Nephron progenitor cell (in vitro differentiated cells): ENCODE measurements at regions not wholly inside any gene's neighbourhood (a gene's known extent, or its start where the extent isn't known, plus 50 kb on each side); places are given as distances from the start of the nearest gene placed in this dataset.
A peak's percentile ranks its signal among the peaks of the same experiment; 100 is the strongest.

ENCODE experiments used
- DNase-seq: peaks from one replicate; pipeline ENCODE4 v3.0.0; 2021
- H3K27ac Mint-ChIP-seq: 2 replicates; pipeline ENCODE4 v1.8.0; 2021; ENCODE audit warnings: mild to moderate bottlenecking, moderate library complexity, mixed read lengths
- H3K27me3 Mint-ChIP-seq: 2 replicates; pipeline ENCODE4 v1.8.0; 2021; ENCODE audit warnings: mild to moderate bottlenecking, low read depth, mixed read lengths; ENCODE audit not compliant: poor library complexity
- H3K36me3 Mint-ChIP-seq: 2 replicates; pipeline ENCODE4 v1.8.0; 2021; ENCODE audit warnings: low read depth, mixed read lengths
- H3K4me1 Mint-ChIP-seq: 2 replicates; pipeline ENCODE4 v1.8.0; 2021; ENCODE audit warnings: mixed read lengths
- H3K4me3 Mint-ChIP-seq: 2 replicates; pipeline ENCODE4 v1.8.0; 2021; ENCODE audit warnings: mild to moderate bottlenecking, moderate library complexity, mixed read lengths
- H3K9me3 Mint-ChIP-seq: 2 replicates; pipeline ENCODE4 v1.8.0; 2021; ENCODE audit warnings: mild to moderate bottlenecking, moderate library complexity, mixed read lengths
- TF ChIP-seq, protein P1 (sequence below): fragments of 200-600 bp; sonication (generic); IDR thresholded peaks from 2 replicates; pipeline ENCODE4 v1.5.0; 2021; ENCODE audit warnings: antibody characterized with exemption

DNA sequence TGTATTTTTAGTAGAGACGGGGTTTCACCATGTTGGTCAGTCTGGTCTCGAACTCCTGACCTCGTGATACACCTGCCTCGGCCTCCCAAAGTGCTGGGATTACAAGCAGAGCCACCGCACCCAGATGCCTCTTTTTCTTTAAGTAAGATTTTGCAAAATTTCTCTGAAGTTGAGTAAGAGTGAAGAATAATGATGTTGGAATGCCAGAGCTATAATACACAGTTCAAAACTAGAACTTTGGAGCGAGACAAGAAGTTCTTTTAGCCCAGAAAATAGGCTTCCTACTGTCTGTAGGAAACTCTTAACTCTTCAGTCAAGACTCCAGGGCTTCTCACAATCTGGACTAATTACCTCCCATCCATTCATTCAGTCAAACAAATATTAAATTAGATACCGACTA lies 51.4 kb downstream of the MARCHF4 start:
- Mint-ChIP-seq H3K4me1 (peaks cover 39% of the 10 kb centered on the region), H3K36me3 (no peaks in the 10 kb centered on the region), H3K27me3 (peaks cover 2% of the 10 kb centered on the region), H3K9me3 (no peaks in the 10 kb centered on the region), H3K27ac (no peak overlapping the region), H3K4me3 (no peak overlapping the region)
- DNase-seq, result no peak
- TF ChIP-seq, protein P1, sequence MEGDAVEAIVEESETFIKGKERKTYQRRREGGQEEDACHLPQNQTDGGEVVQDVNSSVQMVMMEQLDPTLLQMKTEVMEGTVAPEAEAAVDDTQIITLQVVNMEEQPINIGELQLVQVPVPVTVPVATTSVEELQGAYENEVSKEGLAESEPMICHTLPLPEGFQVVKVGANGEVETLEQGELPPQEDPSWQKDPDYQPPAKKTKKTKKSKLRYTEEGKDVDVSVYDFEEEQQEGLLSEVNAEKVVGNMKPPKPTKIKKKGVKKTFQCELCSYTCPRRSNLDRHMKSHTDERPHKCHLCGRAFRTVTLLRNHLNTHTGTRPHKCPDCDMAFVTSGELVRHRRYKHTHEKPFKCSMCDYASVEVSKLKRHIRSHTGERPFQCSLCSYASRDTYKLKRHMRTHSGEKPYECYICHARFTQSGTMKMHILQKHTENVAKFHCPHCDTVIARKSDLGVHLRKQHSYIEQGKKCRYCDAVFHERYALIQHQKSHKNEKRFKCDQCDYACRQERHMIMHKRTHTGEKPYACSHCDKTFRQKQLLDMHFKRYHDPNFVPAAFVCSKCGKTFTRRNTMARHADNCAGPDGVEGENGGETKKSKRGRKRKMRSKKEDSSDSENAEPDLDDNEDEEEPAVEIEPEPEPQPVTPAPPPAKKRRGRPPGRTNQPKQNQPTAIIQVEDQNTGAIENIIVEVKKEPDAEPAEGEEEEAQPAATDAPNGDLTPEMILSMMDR, result no peak

DNA sequence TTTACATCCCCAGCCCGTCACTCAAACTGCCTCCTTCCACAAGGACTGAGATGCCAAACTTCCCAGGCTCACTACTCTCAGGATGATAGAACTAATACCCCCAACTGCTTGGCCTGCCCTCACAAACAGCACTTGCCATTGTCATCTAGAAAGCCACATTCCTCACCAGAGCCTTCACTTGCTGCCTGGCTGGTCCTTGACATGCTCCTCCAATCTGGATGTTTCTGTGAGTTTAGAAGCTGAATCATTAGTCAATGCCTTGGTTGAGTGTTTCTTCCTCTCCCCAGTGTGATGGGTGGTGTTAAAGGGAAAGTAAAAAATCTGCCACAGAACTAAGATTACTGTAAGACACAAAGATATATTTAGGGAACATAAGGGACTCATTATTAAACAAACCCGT lies 52.5 kb downstream of the MARCHF4 start:
- H3K4me3 Mint-ChIP-seq, result no peak overlapping the region
- DNase-seq, result no peak
- no peak overlapping the region for H3K27ac Mint-ChIP-seq

DNA sequence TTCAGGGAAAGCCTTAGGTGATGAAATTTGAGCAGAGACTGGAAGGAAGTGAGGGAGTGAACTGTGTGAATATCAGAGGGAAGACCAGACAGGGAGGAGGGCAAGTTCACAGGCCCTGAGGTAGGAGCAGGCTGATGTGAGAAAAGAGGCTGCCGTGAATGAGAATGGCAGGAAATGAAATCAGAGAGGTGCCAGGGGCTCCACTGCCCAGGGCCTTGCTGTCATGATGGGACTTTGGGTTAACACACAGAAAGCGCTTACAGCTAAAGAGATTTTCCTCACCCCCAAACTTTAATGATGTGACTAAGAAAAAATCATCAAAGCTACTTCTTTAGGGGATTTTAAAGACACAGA lies 53.8 kb downstream of the MARCHF4 start:
- DNase-seq, result no peak
- TF ChIP-seq, protein P1, result no peak
- Mint-ChIP-seq H3K27ac (peak overlapping the region; percentile 47), H3K27me3 (peaks cover 2% of the 10 kb centered on the region), H3K4me3 (no peak overlapping the region), H3K36me3 (no peaks in the 10 kb centered on the region), H3K9me3 (no peaks in the 10 kb centered on the region), H3K4me1 (peaks cover 55% of the 10 kb centered on the region)

More for the DNA sequence above, 52.5 kb downstream of the MARCHF4 start:
- H3K4me1 Mint-ChIP-seq, result peaks cover 46% of the 10 kb centered on the region
- no peaks in the 10 kb centered on the region for H3K36me3 Mint-ChIP-seq
- H3K9me3 Mint-ChIP-seq, result no peaks in the 10 kb centered on the region
- H3K27me3 Mint-ChIP-seq, result peaks cover 2% of the 10 kb centered on the region
- TF ChIP-seq, protein P1, result no peak

DNA sequence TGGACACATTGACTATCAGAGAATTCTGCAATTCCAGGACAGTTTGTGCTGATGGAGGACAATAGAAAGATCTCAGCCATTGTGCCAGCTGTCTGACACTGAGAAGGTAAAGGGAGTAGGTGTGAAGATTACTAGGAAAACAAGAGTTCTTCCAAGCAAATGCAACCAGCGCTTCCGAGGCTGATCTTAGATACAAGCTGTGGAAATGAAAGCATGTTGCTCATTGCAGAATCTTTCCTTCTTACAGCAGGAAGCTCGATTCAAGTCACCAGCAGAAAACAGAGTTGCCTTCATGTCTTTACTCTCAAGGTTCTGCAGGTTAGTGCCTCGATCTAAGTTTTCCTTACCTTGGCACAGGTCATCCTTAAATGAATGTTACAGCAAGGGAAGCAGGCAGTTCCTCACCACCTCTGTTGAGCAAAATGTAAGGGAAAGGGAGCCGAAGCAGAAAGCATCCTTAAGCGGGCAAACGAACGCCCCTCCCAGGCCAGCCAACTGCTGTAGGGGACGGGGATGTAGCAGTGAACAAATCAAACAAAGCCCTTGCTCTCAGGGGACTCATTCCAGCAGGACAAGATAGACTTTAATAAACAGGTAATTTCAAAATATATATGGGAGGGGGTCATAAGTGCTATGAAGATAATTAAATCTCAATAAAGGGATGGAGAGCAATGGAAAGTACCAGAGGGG lies 54.3 kb downstream of the MARCHF4 start:
- no peaks in the 10 kb centered on the region for H3K9me3 Mint-ChIP-seq
- peak overlapping the region; percentile 47 for H3K27ac Mint-ChIP-seq
- H3K27me3 Mint-ChIP-seq, result peaks cover 2% of the 10 kb centered on the region
- H3K36me3 Mint-ChIP-seq, result no peaks in the 10 kb centered on the region
- no peak overlapping the region for H3K4me3 Mint-ChIP-seq
- H3K4me1 Mint-ChIP-seq, result peaks cover 61% of the 10 kb centered on the region
- DNase-seq, result no peak
- TF ChIP-seq, protein P1, result no peak

DNA sequence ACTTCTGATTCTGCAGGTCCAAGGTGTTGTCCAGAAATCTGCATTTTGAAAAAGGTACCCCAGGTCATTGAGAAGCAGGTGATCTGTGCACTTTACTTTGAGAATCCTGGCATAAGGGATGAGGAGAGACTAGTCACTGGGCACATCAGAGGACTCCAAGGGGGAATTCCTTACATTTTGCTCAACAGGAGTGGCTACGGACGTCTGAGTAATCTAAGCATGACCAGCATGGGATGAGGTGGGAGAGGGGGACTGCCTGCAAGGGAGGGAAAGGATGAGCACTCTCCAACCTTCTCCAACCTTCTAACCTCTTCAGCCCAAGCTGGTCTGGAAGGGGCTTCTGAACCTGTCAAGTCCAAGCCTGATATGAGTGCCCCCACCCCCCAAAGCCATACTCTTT lies 55.5 kb downstream of the MARCHF4 start:
- Mint-ChIP-seq H3K4me1 (peaks cover 69% of the 10 kb centered on the region), H3K9me3 (no peaks in the 10 kb centered on the region), H3K4me3 (no peak overlapping the region), H3K27me3 (peaks cover 2% of the 10 kb centered on the region), H3K27ac (no peak overlapping the region), H3K36me3 (no peaks in the 10 kb centered on the region)
- TF ChIP-seq, protein P1, result no peak
- DNase-seq, result no peak
